Renal cortical epithelial cell (primary cell): ENCODE measurements at regions not wholly inside any gene's neighbourhood (a gene's known extent, or its start where the extent isn't known, plus 50 kb on each side); places are given as distances from the start of the nearest gene placed in this dataset.

ENCODE experiments used
- DNase-seq: peaks from one replicate; pipeline ENCODE4 v3.0.0-alpha.2; 2011; ENCODE audit warnings: low read depth

DNA sequence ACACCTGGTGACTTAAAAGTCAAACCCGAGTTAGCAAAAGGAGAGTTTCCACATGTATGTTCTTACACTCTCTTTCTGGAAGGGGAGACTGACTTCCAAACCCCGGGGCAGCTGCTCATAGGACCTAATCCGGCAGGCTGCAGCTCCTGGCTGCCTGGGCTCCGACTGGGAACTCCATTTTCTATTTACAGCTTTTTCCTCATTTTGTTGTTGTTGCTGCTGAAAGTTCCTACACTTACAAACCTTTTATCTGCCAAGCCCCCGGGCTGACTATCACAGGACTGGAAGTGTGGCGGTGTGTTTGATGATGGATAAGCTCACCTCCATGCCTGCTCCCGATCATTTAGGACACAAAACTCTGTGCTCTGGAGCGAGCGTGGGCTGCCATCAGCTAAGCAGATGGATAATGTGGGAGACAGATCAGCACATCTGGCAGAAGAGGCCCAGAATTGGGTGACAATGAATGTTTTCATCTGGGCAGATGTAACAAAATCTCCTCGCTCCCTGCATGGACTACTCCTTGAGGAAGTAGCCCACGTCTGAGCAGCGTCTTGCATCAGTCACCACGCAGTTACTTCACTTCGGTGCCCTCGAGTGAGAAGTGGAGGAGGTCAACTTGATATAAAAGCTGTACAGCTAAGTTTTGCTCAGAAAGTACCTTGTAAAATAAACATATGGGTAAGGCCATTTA lies 114.4 kb upstream of the COPS8 start:
- no peak for DNase-seq

DNA sequence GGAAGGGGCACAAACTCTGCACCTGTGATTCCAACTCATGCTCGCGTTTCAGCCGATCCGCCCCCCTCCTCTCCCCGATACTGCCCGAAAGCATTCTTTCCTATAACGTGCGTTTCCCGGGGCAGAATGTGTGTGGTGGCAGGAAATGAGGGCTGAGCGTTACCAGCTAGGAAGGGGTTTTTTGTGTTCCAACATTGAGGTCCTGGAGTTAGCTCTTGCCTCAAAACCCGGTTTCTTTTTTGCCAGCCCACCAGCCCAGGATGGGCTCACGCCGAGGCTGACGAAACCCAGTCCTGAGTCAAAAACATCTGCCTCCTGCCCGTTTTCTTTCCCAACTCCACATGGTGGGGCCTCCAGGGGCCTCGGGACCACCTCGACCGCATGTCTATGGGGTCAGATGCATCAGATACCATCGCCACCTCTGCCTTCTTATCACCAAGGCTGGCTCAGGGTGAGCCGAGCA lies 113.7 kb upstream of the COPS8 start:
- no peak for DNase-seq

DNA sequence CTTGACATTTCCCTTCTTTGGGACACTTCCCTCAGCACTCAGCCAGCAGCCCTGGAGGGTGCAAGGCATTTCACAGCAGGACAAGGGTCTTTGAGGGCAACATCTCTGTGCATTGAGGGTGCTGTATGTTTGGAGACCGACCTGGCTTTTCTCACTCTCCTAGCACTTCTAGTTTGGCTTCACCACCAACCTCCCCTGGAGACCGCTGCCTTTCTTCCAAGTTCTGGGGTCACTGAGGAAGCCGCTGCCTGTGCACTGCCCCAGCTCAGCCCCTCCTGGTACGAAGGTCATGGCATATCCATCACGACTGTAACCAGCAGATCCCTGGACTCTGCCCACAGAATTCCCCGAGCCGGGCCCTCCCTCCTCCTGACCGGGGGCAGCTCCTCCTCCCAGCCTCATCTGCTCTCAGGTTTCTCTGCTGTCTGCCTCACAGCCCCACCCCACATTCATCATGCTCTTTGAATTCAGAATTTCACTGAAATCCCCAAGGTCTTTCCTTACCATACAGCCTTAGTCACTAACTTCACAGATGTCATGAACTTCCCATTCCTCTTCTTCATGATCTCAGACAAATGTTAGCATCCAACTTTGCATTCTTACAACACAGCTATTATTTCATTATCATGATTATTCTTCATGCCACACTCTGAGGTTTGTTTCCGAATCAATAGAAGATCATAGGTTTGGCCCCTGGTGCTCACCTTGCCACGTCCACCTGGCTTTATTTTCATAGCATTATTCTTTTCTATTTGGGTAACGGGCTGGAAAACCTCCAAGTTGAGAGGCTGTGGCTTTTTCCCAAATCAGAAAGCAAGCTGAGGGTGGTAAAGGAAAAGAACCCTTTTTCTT lies 113.0 kb upstream of the COPS8 start:
- DNase-seq = peak; percentile 78

DNA sequence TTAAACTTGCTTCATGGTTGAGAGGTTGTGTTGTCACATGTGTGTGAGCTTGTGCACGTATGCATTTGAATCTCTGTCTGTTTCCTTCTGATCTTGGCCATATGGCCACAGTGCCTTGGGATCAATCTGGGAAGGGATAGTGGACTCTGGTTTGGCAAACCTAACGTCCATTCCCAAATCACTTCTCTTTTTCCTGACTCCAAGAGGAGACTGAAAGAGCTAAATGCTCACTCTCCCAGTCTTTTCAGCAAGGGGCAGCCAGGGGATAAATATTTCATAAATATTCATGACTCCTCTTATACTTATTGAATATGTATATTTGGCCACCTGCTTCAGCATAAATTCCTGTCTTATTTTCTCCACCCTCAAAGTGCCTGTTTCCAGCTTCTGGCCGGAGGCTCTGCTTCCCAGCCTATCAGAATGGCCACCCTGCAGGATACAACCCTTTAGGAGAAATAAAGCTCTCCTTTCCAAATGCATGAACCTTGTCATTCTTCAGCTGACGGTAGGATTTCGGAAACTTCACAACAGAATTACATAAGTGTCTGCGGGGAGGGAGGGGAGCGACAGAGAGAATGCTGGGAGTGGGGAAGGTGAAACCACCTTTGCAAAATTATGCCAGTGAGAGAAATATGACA lies 112.2 kb upstream of the COPS8 start:
- no peak for DNase-seq

DNA sequence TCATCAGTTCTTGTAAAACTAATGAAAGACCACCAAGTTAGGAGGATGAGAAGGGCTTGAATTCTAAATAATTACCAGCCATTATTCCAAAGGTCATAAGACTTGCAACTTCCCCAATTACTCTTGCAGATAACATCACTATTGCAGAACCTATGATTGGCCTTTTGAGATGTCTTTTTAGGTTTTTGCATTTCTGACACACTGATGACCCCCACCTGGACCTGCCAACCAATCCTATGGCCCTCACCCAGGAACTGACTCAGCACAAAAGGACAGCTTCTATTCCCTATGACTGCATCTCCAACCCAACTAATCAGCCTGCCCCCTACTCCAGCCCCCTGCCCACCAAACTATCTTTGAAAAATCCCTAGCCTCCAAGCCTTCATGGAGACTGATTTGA lies 111.5 kb upstream of the COPS8 start:
- DNase-seq = no peak

DNA sequence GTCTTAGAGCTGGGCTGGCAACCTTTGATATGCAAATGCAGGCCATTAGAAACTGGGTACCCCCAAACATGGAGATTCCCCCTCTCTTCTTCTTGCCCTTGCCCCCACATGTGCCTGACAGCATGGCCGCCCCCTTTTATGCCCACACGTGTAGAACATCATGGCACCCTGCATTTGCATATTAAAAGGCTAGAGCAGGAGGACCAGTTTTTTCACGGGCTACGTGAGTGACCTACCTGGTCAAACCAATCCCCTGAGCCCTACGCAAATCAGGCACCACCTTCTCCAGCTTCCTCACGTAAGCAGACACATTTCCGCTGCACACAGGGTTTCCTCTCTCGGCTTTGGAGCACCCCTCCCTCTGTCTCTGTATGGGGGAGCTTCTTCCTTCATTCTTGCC lies 110.9 kb upstream of the COPS8 start:
- DNase-seq = no peak

DNA sequence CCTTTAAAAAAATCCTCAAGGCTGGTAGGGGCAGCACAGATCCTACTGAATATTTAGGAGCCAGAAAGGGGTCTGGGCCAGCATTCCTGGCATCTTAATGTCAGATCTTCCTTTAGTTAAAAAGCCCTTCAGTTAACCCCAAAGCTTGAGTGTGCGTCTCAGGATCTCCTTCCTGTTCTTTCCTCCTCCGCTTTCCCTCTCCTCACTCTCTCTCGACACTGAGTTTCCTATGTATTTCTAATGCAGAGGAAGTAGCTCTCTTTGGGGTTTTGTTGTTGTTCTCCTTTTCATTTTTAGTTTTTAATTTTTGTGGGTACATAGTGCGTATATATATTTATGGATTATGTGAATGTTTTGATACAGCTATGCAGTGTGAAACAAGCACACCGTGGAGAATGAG lies 109.9 kb upstream of the COPS8 start:
- DNase-seq = no peak

DNA sequence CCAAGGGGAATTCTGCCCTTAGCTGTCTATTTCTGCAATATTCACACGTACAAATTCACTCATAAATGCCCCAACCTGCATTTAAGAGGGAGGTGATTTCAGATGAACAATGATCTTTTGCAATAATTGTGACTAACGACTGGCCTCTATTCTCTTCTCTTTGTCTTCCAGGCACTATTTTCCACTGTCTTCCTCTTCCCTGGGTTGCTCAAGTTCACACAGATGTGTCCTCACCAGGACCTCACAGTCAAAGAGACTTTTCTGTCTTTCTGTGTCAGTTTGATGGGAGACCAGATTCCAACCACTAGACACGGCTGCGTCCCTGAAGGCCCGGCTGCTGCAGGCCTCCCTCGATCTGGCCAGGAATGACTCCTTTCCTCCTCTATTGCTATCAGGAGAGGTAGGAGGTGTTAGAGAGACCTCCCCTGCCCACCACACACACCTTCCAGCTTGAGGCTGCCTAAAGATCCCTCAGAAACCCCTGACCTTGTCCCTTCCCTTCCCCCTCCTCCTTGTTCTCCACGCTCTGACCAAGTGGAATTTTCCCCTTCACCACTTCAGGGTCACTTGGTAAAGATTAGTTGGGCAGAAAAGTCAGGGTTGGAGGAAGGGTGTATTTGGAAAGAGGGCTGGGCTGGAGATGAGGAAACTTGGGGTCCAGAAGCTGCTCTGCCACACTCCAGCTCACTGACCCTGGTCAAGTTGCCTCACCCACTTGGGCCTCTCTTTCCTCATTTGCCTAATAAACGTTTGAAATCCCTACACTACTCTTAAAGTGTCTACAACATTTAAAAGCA lies 109.2 kb upstream of the COPS8 start:
- no peak for DNase-seq

DNA sequence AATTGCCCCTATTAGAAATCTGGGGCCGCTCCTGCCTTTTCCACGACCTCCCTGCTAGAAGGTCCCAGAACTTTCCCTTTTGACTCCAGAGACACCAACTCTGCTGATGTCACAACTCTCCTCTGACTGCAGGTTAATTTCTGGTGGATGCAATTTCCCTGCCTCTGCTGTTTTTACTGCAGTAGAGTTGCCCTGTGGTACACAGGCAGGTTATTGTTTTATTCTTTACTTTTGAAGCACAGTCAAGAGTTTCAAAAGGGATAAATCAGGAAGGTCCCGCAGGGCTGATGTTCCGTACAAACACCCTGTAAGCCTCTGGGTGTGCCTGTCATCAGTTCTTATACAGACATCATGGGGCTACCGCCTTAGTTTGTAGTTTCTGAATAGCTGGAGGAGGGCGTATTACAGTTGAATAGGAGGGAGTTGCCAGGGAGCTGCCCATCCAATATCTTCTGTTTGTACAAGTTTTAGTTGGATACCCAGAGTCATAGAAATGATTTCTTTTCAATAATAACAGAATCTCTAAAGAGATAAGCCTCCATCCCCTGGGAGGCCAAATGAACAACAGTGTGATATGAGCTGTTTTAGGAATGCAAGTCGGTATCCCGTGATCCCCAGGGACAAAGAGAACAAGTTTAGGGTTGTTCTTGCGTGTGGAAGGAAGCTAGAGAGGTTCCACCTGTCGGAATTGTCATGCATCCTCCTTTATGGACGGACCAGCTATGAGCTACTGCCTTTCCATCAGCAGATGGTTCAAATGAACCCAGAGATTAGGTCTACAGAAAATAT lies 108.4 kb upstream of the COPS8 start:
- DNase-seq = no peak

DNA sequence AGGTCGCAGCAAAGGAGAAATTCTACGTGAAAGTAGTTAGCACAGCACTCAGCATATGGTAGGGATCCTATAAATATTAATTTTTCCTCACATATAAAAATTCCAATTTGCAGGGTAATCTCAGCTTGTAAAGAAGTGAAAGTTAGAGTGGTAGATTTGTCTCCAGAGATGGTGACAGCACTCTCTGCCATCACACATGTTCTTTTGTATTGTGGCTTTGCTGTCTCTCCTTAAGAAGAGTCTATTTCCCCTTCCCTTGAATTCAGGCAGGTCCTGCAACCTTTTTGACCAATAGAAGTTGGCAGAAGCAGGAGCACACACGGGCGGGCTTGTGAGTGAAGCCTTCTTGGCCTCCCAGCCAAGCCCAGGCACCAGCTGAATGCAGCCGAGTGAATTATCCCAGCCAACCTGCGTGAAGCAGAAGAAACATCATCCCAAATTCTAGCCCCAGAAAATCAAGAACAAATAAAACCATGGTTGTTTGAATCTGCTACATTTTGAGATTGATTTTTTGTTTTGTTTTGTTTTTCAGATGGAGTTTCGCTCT lies 107.8 kb upstream of the COPS8 start:
- DNase-seq = no peak

DNA sequence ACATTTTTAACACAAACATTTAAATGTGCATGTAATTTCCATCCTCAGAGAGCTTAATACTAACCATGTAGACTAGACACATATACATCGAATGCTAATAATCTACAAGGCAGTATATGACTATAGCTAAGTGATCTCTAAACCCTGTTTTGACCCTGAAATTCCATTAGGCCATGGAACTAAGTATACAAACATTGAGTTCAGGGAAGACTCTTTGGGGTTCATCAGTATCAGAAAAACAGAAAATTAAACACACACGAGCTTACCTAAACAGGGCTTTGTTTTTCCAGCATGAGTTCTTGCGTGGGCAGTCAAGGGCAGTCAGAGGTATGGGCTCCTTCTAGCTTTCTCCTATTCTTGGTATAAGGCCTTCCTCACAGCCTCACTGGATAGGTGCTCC lies 106.0 kb upstream of the COPS8 start:
- DNase-seq = no peak

DNA sequence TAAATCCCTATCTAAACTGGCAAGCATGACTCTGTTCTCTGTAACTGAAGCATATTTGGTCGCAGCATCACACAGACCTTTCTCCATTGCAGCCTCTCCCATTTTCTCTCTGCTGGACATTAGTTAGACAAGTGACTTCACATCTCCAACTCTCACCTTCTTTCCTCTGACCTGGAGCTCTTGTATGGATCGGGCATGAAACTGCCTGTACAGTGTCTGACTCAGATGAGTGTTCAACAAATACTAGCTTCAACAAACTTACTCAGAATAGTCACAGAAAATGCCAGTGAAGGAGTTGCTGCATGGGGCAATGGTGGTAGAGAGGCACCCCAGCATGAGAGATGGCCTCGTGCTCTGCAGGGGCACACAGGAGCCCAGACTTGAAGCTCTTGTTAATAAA lies 104.7 kb upstream of the COPS8 start:
- DNase-seq = no peak

DNA sequence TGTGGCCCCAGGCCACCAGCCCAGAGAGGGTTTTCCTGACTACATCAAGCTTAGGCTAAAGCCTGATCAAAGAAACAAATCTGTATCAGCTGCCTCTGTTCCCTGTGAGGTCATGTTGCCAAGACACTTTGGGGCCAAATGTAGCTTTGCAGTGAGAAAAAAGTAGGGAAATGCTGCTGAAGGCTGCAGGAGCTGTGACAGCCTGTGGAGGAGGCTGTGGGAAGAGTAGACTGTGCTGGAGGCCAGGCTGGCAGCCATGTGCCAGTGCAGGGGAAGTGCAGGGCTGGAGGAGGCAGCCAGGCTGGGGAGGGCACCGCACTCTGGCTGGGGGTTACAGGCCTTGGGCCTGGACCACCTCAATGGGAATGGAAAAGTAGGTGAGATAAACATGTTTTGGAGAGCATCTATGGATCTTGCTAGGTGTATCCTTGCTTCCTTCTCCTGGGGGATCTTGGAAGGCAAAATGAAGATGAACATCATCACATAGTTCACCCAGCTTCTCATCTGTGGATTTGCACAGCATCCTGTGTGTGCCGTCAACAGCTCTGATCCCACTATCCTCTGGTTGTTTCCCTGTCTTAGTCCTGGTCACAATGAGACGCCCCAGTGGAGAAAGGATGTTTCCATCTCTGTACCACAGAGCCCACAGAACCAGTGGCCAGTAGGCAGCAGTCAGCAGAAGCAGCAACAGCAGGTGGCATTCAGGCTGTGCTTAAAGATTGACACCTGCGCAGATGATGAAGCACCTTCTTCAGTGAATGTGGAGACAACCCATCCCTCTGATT lies 103.8 kb upstream of the COPS8 start:
- no peak for DNase-seq

DNA sequence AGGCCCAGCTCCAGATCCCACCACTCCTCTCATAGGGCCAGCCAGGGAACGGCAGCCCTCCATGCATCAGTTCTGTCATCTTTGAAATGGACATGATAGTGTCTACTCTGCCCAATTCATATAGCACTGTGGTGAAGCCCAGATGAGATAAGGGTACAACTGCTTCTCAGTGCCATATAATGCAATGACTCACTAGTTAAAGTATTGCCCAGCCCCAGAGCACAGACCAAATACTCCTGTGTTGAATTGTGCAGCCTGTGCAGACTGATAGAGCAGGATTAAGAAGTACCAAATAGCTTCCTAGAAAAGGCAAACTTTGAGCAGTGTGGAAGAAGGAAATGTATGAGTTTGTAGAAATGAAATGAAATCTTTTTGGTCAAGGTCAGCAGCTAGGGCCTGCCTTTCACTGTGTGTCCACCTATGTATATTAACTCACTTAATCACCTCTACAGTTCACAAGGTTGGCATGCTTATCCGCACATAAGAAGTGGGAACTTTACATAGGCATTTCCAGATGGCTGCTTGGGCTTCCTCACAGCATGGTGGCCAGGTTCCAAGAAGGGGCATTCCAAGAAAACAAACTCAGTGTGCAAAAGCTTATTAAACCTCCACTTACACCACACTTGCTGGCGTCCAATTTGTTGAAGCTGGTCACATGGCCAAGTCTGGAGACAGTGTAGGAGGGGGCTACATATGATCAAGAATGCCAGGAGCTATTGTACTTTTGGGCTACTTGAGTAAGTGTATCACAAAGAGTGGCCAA lies 102.8 kb upstream of the COPS8 start:
- no peak for DNase-seq

DNA sequence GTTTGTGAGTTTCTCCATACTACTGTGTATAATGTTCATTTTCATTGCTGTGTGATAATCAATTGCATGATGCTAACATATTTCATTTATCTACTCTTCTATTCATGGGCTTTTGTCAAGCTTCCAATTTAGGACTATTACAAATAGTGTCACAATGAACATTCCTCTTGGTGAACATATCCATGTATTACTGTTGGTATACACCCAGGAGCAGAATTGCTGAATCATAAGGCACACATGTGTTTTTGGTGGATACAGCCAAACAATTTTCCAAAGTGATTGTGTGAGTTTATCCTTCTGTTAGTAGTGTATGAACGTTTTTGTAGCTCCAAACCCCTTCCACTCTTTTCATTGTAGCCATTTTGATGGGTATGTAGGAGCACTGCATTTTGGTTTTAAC lies 101.6 kb upstream of the COPS8 start:
- no peak for DNase-seq

DNA sequence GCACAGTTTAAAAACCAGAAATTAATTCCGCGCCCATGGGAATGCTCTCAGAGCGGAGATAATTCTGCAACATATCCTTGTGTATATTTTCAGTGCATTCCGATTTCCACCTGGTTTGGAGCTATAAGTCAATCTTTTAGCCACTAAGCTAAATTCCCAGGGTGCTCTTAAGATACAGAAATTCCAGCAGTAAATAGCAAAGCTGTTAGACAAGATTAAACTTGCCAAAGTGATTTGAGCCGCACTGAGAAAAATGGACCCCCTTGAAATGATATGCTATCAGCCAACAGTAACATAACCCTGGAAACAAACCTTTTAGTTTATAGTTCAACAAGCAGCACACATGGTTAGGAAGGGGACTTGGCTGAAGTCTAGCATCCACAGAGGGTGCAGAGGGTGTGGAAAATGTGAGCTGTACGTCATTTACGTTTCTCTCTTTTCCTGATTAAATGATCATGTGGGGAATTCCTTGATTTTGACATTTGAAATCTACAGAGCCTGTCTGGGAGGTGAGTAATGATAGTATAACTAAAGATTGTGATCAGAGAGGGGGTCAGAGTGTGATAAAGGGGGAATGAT lies 99.8 kb upstream of the COPS8 start:
- no peak for DNase-seq

DNA sequence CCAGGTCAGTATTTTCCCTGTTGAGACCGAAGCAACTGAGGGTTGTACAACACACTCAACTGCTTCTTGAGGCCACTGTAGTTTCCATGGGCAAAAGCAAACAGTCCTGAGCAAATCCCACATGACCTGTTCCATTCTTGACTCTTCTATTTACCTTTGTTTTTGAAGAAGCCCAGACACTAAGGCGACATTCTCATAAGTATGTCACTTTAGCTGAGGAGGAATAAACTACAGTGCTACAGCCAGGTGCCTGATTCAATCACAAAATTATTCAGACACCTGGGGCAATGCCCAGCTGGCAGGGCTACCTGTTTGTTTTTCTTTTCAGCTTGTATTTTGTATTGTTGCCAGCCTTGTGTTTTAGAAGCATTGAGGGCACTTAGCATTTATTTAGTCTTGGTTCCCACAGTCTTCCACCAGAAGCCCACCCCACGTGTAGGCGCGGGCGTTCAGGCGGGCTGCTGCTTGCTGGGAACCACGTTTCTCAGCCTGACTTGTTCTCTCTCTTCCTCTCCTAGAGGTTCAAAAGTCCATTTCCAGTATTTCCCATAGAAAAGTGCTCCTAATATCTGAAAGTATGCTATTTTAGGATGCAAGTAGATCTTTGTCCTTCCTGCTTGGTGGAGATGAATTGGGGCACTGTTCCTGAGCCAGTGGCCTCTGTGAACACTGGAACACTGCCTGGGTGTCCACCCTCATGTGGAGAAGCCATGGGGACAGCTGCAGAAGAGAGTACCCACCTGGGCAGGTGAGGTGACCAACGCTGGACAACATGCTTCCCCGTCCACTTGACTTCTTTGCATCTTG lies 99.0 kb upstream of the COPS8 start:
- no peak for DNase-seq

DNA sequence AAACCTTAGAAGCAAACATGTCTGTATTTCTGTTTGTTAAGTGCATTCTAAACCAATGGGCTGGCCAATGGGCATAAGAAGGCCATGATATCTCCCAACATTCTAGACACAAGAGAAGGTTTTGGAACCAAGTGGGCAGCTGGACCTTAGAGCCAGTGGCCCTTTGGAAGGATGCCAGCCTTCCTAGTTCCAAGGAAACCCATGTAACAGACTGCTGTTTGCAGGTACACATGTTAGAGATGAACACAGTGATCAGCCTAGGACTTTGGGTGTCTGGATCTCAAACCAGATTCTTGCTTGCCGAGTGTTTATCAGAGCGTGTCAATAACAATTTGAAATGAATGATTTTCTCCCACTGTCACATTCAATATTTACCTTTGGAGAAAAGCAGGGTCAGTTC lies 97.5 kb upstream of the COPS8 start:
- DNase-seq = no peak
